Colon (tissue), 2 donors: ENCODE measurements at regions not wholly inside any gene's neighbourhood (a gene's known extent, or its start where the extent isn't known, plus 50 kb on each side); places are given as distances from the start of the nearest gene placed in this dataset.

Experiments
- FAIRE-seq: peaks from 2 replicates; lab custom pipeline; 2012; peaks lifted over from hg19 to GRCh38; lab: Jason Lieb, UNC
- donor health status: control.
- donor health status: control.

GRCh38 chr18:37717656-37718055, 152.1 kb upstream of the CELF4 start:
- no peak for FAIRE-seq

- FAIRE-seq, result no peak
Observed at GRCh38 chr18:37717098-37717497, 151.5 kb upstream of the CELF4 start.

GRCh38 chr18:37716106-37716735, 150.6 kb upstream of the CELF4 start:
- FAIRE-seq, result no peak

GRCh38 chr18:37714691-37715090, 149.1 kb upstream of the CELF4 start:
- FAIRE-seq, result no peak

- FAIRE-seq, result no peak
Observed at GRCh38 chr18:37712776-37713175, 147.2 kb upstream of the CELF4 start.

GRCh38 chr18:37711766-37712505, 146.3 kb upstream of the CELF4 start:
- no peak for FAIRE-seq

GRCh38 chr18:37710726-37711125, 145.1 kb upstream of the CELF4 start:
- no peak for FAIRE-seq

GRCh38 chr18:37709740-37710139, 144.1 kb upstream of the CELF4 start:
- no peak for FAIRE-seq

- FAIRE-seq, result no peak
Observed at GRCh38 chr18:37705016-37705415, 139.4 kb upstream of the CELF4 start.

GRCh38 chr18:37702841-37703240, 137.2 kb upstream of the CELF4 start:
- no peak for FAIRE-seq

- no peak for FAIRE-seq
Observed at GRCh38 chr18:37701967-37702366, 136.4 kb upstream of the CELF4 start.

GRCh38 chr18:37698508-37699040, 133.0 kb upstream of the CELF4 start:
- FAIRE-seq, result no peak

- FAIRE-seq, result no peak
Observed at GRCh38 chr18:37694516-37694915, 128.9 kb upstream of the CELF4 start.

- no peak for FAIRE-seq
Observed at GRCh38 chr18:37691162-37691561, 125.6 kb upstream of the CELF4 start.

- FAIRE-seq, result no peak
Observed at GRCh38 chr18:37689841-37690240, 124.2 kb upstream of the CELF4 start.

GRCh38 chr18:37684590-37684989, 119.0 kb upstream of the CELF4 start:
- FAIRE-seq, result no peak

- no peak for FAIRE-seq
Observed at GRCh38 chr18:37684183-37684582, 118.6 kb upstream of the CELF4 start.

- no peak for FAIRE-seq
Observed at GRCh38 chr18:37680911-37681310, 115.3 kb upstream of the CELF4 start.

- no peak for FAIRE-seq
Observed at GRCh38 chr18:37676276-37676675, 110.7 kb upstream of the CELF4 start.

- no peak for FAIRE-seq
Observed at GRCh38 chr18:37675699-37676098, 110.1 kb upstream of the CELF4 start.

- no peak for FAIRE-seq
Observed at GRCh38 chr18:37674570-37674969, 109.0 kb upstream of the CELF4 start.

GRCh38 chr18:37673671-37674070, 108.1 kb upstream of the CELF4 start:
- no peak for FAIRE-seq

GRCh38 chr18:37672932-37673595, 107.5 kb upstream of the CELF4 start:
- no peak for FAIRE-seq
